HepG2 (cell line): ENCODE measurements at regions not wholly inside any gene's neighbourhood (a gene's known extent, or its start where the extent isn't known, plus 50 kb on each side); places are given as distances from the start of the nearest gene placed in this dataset.

ENCODE experiments used
- ATAC-seq: fragments of 200-7000 bp; cut with Tn5 transposase; 3 replicates; pipeline ENCODE4 v1.9.1; 2020; ENCODE audit warnings: mild to moderate bottlenecking, moderate library complexity
- BruUV-seq: library from RNA; stranded (reverse); fragments of 400-500 nt; replicated peaks from 2 replicates; lab custom pipeline; 2021; lab: Mats Ljungman, UMichigan
- CTCF ChIA-PET: fragments of 300-600 bp; formaldehyde crosslinking; extraction: SDS; loops from one replicate; lab custom pipeline; 2021; ENCODE audit warnings: low total read pairs, inconsistent platforms, low intra/inter-chr PET ratio; lab: Yijun Ruan, JAX
- POLR2A ChIA-PET: fragments of 350-600 bp; sonication (Branson Sonifier 250); formaldehyde crosslinking; loops from one replicate; lab custom pipeline; 2020; ENCODE audit warnings: antibody characterized with exemption, inconsistent platforms; lab: Yijun Ruan, JAX
- DNase-seq: peaks from one replicate; pipeline ENCODE4 v3.0.0-alpha.2; 2015; ENCODE audit warnings: low spot score
- FAIRE-seq: peaks from 3 replicates; lab custom pipeline; 2011; peaks lifted over from hg19 to GRCh38; lab: Jason Lieb, UNC
- H2AFZ ChIP-seq: one replicate; pipeline ENCODE4 v1.6.1; 2011; ENCODE audit warnings: low read length, inconsistent platforms
- H3K27ac ChIP-seq: fragments of 300-600 bp; 3 replicates; pipeline ENCODE4 v1.8.0; 2011; ENCODE audit warnings: mixed run types, mild to moderate bottlenecking, mixed read lengths, low read length, inconsistent platforms; ENCODE audit not compliant: insufficient read depth; ENCODE audit errors: extremely low read length
- H3K27me3 ChIP-seq, 2 experiments: fragments of 200-600 bp in 1 of 2; 2 replicates in 1 of 2; 3 replicates in 1 of 2; pipeline versions ENCODE4 v1.6.0 to v1.8.0; 2011; ENCODE audit warnings: low read length in 2 of 2, mild to moderate bottlenecking in 2 of 2, moderate library complexity in 2 of 2, inconsistent platforms in 1 of 2; ENCODE audit not compliant: insufficient read depth in 2 of 2, control insufficient read depth in 1 of 2
- H3K36me3 ChIP-seq, 2 experiments: fragments of 200-600 bp in 1 of 2; replicated peaks in 1 of 2; 2 replicates in 1 of 2; 3 replicates in 1 of 2; pipeline versions ENCODE4 v1.5.1 to v1.8.0; 2011; ENCODE audit warnings: low read length in 2 of 2, inconsistent platforms in 1 of 2; ENCODE audit not compliant: insufficient read depth in 2 of 2, control insufficient read depth in 1 of 2
- H3K4me1 ChIP-seq: 2 replicates; pipeline ENCODE4 v1.5.1; 2012; ENCODE audit warnings: low read length, inconsistent platforms; ENCODE audit not compliant: insufficient read depth
- H3K4me2 ChIP-seq: 2 replicates; pipeline ENCODE4 v1.6.0; 2011; ENCODE audit warnings: low read depth, low read length, inconsistent platforms
- H3K4me3 ChIP-seq, 3 experiments: fragments of 200-600 bp in 1 of 3; sonication (generic), shearing (Covaris generic) in 1 of 3; replicated peaks in 1 of 3; 2 replicates each; pipeline ENCODE4 v1.5.1; 2011 to 2016; ENCODE audit warnings: low read length in 3 of 3, inconsistent platforms in 2 of 3, low read depth in 2 of 3, mild to moderate bottlenecking in 2 of 3, control low read depth in 1 of 3, mixed read lengths in 1 of 3; ENCODE audit not compliant: insufficient read depth in 1 of 3
- H3K79me2 ChIP-seq: one replicate; pipeline ENCODE4 v1.6.1; 2011; ENCODE audit warnings: low read length, inconsistent platforms; ENCODE audit not compliant: insufficient read depth
- H3K9ac ChIP-seq: 2 replicates; pipeline ENCODE4 v1.6.0; 2011; ENCODE audit warnings: mild to moderate bottlenecking, low read depth, low read length, inconsistent platforms; ENCODE audit not compliant: insufficient read depth
- H3K9me3 ChIP-seq: 2 replicates; pipeline ENCODE4 v1.5.1; 2012; ENCODE audit warnings: mild to moderate bottlenecking, low read length
- H4K20me1 ChIP-seq: 2 replicates; pipeline ENCODE4 v1.6.0; 2011; ENCODE audit warnings: inconsistent platforms, mild to moderate bottlenecking, low read length, moderate library complexity; ENCODE audit not compliant: insufficient read depth
- DNMT3B ChIP-seq: conservative IDR thresholded peaks from 2 replicates; pipeline ENCODE4 v1.6.1; 2016; ENCODE audit warnings: missing biosample characterization, control low read depth
- FOXA1 ChIP-seq, 2 experiments: fragments of 450-650 bp in 1 of 2; sonication (generic) in 1 of 2; formaldehyde crosslinking in 1 of 2; IDR thresholded peaks; 2 replicates each; pipeline versions ENCODE4 v1.4.0 to v1.6.1; 2016 to 2020; ENCODE audit warnings: missing genetic modification reagents in 1 of 2
- RNF2 ChIP-seq: fragments of 450-650 bp; conservative IDR thresholded peaks from 2 replicates; pipeline ENCODE4 v1.6.1; 2016; ENCODE audit warnings: low read depth
- TGIF2 ChIP-seq: IDR thresholded peaks from 2 replicates; pipeline ENCODE4 v1.6.1; 2016; ENCODE audit warnings: control low read depth, missing compliant biosample characterization
- WGBS: methylation state at CpG from one replicate; pipeline ENCODE4 v1.1.6; 2017; ENCODE audit warnings: low lambda C conversion rate; 5-methylcytosine and 5-hydroxymethylcytosine counted together
- in situ Hi-C: cut with HindIII; loops from 2 replicates; pipeline ENCODE4 v1.10.0; 2017; ENCODE audit warnings: low pct_unique_long_range_greater_than_20kb; ENCODE audit not compliant: extremely low pct_ligation_motif_present
- intact Hi-C: fragments of 100-400 bp; cut with micrococcal nuclease; formaldehyde crosslinking; loops from one replicate; pipeline ENCODE4 v1.10.0; 2022; ENCODE audit not compliant: unreplicated experiment
- TF ChIP-seq, protein P1 (sequence below): sonication (generic); formaldehyde crosslinking; IDR thresholded peaks from 2 replicates; pipeline ENCODE4 v1.9.0; 2021; ENCODE audit warnings: missing genetic modification reagents, borderline replicate concordance
- TF ChIP-seq, protein P2 (sequence below): sonication (generic); formaldehyde crosslinking; IDR thresholded peaks from 2 replicates; pipeline ENCODE4 v1.5.1; 2020; ENCODE audit warnings: missing genetic modification reagents, mild to moderate bottlenecking, borderline replicate concordance
- TF ChIP-seq, protein P3 (sequence below): sonication (generic); formaldehyde crosslinking; IDR thresholded peaks from 2 replicates; pipeline ENCODE4 v1.8.0; 2022; ENCODE audit warnings: mild to moderate bottlenecking, missing genetic modification reagents, moderate library complexity
- TF ChIP-seq, protein P4 (sequence below): sonication (generic); formaldehyde crosslinking; conservative IDR thresholded peaks from 2 replicates; pipeline ENCODE4 v1.4.0; 2020; ENCODE audit warnings: missing genetic modification reagents

DNA sequence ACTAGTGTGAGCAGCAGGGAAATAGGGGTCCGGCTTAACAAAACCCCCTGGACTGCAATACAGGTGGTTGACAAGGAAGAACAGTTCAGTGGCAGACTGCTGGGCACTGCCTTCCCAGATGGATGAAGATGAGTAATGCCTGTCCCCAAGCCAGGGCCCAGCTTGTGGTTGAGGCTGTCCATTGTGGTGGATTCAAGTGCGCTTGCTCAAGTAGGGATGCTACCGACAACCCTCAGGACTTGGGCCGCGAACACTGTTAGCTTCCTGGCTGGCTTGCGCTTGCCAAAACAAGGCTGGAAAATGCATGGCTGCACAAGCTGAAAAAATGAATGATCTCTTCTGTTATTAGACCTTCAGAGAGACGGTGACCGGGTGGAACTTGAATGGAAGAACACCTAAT, 116.1 kb upstream of the ACBD5 start:
- H3K9me3 ChIP-seq = no peaks in the 10 kb centered on the region
- in situ Hi-C loops = loop anchor here (5.0 to 25.0 kb wide), 3 partner anchors 132 to 1019 kb away; no protein-coding TSS in a partner anchor
- ATAC-seq = no peak
- H3K4me2 ChIP-seq = no peak overlapping the region
- POLR2A ChIA-PET = no interaction called here
- intact Hi-C loops = no loop called here
- no peak overlapping the region for H3K9ac ChIP-seq
- H3K36me3 ChIP-seq = no peaks in the 10 kb centered on the region
- no peaks in the 10 kb centered on the region; a peak in 1 of 5 replicates for H3K27me3 ChIP-seq
- H3K79me2 ChIP-seq = no peaks in the 10 kb centered on the region
- H3K27ac ChIP-seq = no peak overlapping the region
- 75% methylated on average over 7 of the region's 8 CpGs for WGBS
- DNase-seq = no peak
- TF ChIP-seq FOXA1 (IDR thresholded peaks at IDR 0.05) = no peak
- no peak for TF ChIP-seq FOXA1 (CRISPR knock-in tag; IDR thresholded peaks at IDR 0.05)
- TF ChIP-seq, protein P1, sequence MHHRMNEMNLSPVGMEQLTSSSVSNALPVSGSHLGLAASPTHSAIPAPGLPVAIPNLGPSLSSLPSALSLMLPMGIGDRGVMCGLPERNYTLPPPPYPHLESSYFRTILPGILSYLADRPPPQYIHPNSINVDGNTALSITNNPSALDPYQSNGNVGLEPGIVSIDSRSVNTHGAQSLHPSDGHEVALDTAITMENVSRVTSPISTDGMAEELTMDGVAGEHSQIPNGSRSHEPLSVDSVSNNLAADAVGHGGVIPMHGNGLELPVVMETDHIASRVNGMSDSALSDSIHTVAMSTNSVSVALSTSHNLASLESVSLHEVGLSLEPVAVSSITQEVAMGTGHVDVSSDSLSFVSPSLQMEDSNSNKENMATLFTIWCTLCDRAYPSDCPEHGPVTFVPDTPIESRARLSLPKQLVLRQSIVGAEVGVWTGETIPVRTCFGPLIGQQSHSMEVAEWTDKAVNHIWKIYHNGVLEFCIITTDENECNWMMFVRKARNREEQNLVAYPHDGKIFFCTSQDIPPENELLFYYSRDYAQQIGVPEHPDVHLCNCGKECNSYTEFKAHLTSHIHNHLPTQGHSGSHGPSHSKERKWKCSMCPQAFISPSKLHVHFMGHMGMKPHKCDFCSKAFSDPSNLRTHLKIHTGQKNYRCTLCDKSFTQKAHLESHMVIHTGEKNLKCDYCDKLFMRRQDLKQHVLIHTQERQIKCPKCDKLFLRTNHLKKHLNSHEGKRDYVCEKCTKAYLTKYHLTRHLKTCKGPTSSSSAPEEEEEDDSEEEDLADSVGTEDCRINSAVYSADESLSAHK = no peak
- no peak for TF ChIP-seq DNMT3B (CRISPR knock-in tag)
- TF ChIP-seq, protein P2, sequence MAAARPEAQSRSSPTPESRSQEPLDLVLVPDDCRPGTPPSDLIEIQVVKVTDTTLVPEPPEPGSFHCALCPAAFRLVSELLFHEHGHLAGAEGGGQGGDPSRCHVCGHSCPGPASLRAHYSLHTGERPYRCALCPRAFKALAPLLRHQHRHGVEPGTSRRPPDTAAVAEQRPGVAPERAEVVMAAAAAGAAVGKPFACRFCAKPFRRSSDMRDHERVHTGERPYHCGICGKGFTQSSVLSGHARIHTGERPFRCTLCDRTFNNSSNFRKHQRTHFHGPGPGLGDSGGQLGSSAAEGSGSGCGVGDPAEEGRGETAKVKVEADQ (CRISPR knock-in tag) = no peak
- TF ChIP-seq, protein P3, sequence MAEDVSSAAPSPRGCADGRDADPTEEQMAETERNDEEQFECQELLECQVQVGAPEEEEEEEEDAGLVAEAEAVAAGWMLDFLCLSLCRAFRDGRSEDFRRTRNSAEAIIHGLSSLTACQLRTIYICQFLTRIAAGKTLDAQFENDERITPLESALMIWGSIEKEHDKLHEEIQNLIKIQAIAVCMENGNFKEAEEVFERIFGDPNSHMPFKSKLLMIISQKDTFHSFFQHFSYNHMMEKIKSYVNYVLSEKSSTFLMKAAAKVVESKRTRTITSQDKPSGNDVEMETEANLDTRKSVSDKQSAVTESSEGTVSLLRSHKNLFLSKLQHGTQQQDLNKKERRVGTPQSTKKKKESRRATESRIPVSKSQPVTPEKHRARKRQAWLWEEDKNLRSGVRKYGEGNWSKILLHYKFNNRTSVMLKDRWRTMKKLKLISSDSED (CRISPR knock-in tag) = no peak
- TF ChIP-seq TGIF2 (CRISPR knock-in tag) = no peak
- TF ChIP-seq, protein P4, sequence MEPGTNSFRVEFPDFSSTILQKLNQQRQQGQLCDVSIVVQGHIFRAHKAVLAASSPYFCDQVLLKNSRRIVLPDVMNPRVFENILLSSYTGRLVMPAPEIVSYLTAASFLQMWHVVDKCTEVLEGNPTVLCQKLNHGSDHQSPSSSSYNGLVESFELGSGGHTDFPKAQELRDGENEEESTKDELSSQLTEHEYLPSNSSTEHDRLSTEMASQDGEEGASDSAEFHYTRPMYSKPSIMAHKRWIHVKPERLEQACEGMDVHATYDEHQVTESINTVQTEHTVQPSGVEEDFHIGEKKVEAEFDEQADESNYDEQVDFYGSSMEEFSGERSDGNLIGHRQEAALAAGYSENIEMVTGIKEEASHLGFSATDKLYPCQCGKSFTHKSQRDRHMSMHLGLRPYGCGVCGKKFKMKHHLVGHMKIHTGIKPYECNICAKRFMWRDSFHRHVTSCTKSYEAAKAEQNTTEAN (CRISPR knock-in tag) = no peak
- no peak for TF ChIP-seq RNF2
- TF ChIP-seq, all 625 proteins: peak for 0
- Histone ChIP-seq H4K20me1 (no peaks in the 10 kb centered on the region), H3K4me3 (no peak overlapping the region), H3K4me1 (no peaks in the 10 kb centered on the region), H2AFZ (no peak overlapping the region)
- no peak for FAIRE-seq
- no TSS peak for BruUV-seq
- CTCF ChIA-PET = no interaction called here
